OCI-LY7 (cell line): ENCODE measurements at regions not wholly inside any gene's neighbourhood (a gene's known extent, or its start where the extent isn't known, plus 50 kb on each side); places are given as distances from the start of the nearest gene placed in this dataset.

Experiments used
- BruUV-seq: library from RNA; stranded (reverse); fragments of 400-500 nt; replicated peaks from 2 replicates; lab custom pipeline; 2021; lab: Mats Ljungman, UMichigan
- CTCF ChIA-PET: fragments of 300-600 bp; sonication (Branson Sonifier 250); formaldehyde crosslinking; loops from one replicate; lab custom pipeline; 2022; ENCODE audit warnings: antibody characterized with exemption; ENCODE audit not compliant: unreplicated experiment; lab: Charles Lee
- POLR2A ChIA-PET: fragments of 300-600 bp; sonication (Branson Sonifier 250); formaldehyde crosslinking; loops from one replicate; lab custom pipeline; 2022; ENCODE audit warnings: antibody characterized with exemption; lab: Charles Lee
- DNase-seq: peaks from one replicate; pipeline ENCODE4 v3.0.0-alpha.2; 2015; ENCODE audit warnings: low spot score
- H2AFZ ChIP-seq: fragments of 200-600 bp; sonication (generic), shearing (Covaris generic); 2 replicates; pipeline ENCODE4 v1.6.1; 2014; ENCODE audit warnings: mild to moderate bottlenecking, antibody characterized with exemption, low read length, moderate library complexity
- H3K27ac ChIP-seq: fragments of 200-600 bp; sonication (generic); 2 replicates; pipeline ENCODE4 v1.5.1; 2014; ENCODE audit warnings: mixed run types, low read depth, mild to moderate bottlenecking, moderate library complexity, low read length, inconsistent platforms; ENCODE audit not compliant: poor library complexity, severe bottlenecking
- H3K36me3 ChIP-seq: fragments of 200-600 bp; sonication (generic); 2 replicates; pipeline ENCODE4 v1.6.1; 2014; ENCODE audit warnings: mild to moderate bottlenecking, antibody characterized with exemption, low read length, moderate library complexity, mixed read lengths; ENCODE audit not compliant: insufficient read depth
- H3K4me1 ChIP-seq: fragments of 200-600 bp; sonication (generic); 2 replicates; pipeline ENCODE4 v1.5.1; 2014; ENCODE audit warnings: mild to moderate bottlenecking, low read length; ENCODE audit not compliant: insufficient read depth, poor library complexity, severe bottlenecking
- H3K4me2 ChIP-seq: fragments of 200-600 bp; sonication (generic); 2 replicates; pipeline ENCODE4 v1.6.1; 2014; ENCODE audit warnings: mild to moderate bottlenecking, low read length
- H3K4me3 ChIP-seq: fragments of 200-600 bp; sonication (generic); 2 replicates; pipeline ENCODE4 v1.5.1; 2014; ENCODE audit warnings: mild to moderate bottlenecking, low read depth, low read length; ENCODE audit not compliant: poor library complexity, severe bottlenecking
- H3K79me2 ChIP-seq: fragments of 200-600 bp; sonication (generic); 2 replicates; pipeline ENCODE4 v1.6.1; 2016; ENCODE audit warnings: low read depth, mild to moderate bottlenecking, low read length, moderate library complexity, mixed read lengths; ENCODE audit not compliant: insufficient read depth
- H3K9me2 ChIP-seq: fragments of 200-600 bp; sonication (generic); 2 replicates; pipeline ENCODE4 v1.6.1; 2016; ENCODE audit warnings: mild to moderate bottlenecking, low read length, mixed read lengths; ENCODE audit not compliant: insufficient read depth
- H3K9me3 ChIP-seq: fragments of 200-600 bp; sonication (generic); 2 replicates; pipeline ENCODE4 v1.6.1; 2014; ENCODE audit warnings: mild to moderate bottlenecking, mixed run types, low read length, mixed read lengths
- H4K20me1 ChIP-seq: fragments of 200-600 bp; sonication (generic); 2 replicates; pipeline ENCODE4 v1.6.1; 2014; ENCODE audit warnings: mild to moderate bottlenecking, antibody characterized with exemption, low read length, moderate library complexity, mixed read lengths; ENCODE audit not compliant: insufficient read depth
- CTCF ChIP-seq: fragments of 200-600 bp; sonication (generic); conservative IDR thresholded peaks from 2 replicates; pipeline ENCODE4 v1.5.1; 2014; ENCODE audit warnings: mild to moderate bottlenecking, antibody characterized with exemption, low read length, moderate library complexity, mixed read lengths
- EZH2phosphoT487 ChIP-seq: fragments of 200-600 bp; sonication (generic); IDR thresholded peaks from 2 replicates; pipeline ENCODE4 v1.6.1; 2018; ENCODE audit warnings: low read depth, borderline replicate concordance, mild to moderate bottlenecking, mixed run types, antibody characterized with exemption, low read length, moderate library complexity, mixed read lengths
- intact Hi-C: fragments of 100-400 bp; cut with micrococcal nuclease; formaldehyde crosslinking; loops from one replicate; pipeline ENCODE4 v1.10.0; 2022; ENCODE audit not compliant: unreplicated experiment

DNA sequence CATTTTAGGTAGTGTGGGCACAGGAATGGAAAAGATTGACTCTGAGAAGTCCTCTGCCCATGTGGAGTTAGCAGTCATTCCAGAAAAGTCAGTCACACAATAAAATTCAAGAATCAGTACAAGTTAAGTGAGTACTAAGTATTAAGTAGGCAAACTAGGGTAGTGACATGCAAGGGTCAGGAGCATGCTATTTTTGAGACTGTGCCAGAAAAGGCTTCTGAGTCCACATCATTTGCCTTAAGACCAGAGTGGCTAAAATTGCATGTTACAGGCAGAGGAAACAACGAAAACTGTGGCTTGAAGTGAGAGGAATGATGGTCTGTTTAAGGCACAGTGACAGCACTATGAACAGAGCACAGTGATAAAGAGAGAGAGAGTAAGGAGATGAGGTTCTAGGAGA lies 108.9 kb downstream of the SLC6A15 start:
- TF ChIP-seq CTCF, result no peak
- no peak for TF ChIP-seq EZH2phosphoT487
- Histone ChIP-seq H3K27ac (no peak overlapping the region), H3K4me3 (no peak overlapping the region), H3K36me3 (no peaks in the 10 kb centered on the region), H3K79me2 (no peaks in the 10 kb centered on the region), H2AFZ (no peak overlapping the region), H3K4me1 (no peaks in the 10 kb centered on the region), H3K9me3 (no peaks in the 10 kb centered on the region), H4K20me1 (no peaks in the 10 kb centered on the region), H3K9me2 (no peaks in the 10 kb centered on the region), H3K4me2 (no peak overlapping the region)
- BruUV-seq, result no TSS peak
- intact Hi-C loops, result no loop called here
- CTCF ChIA-PET, result no interaction called here
- POLR2A ChIA-PET, result interaction anchor here (0.6 kb wide), 1 partner anchor 137 kb away, joined by 3 read pairs; no protein-coding TSS in a partner anchor
- DNase-seq, result no peak

DNA sequence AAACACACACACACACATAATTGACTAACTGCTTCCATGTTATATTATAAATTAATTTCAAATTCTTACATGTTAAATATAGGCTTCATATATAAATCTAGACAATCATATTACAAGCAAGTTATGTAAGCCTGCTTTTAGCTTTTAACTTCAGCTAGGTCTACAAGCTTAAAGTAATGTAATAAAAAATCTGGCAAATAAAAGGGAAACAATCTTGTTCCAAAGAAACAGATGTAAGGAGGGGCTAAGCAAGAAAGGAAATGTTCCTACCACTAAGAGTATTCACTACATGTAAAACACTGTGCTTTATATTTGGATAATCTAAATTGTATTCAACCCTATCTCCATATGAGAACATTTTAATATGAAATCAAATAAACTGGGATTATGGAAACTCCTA lies 110.4 kb downstream of the SLC6A15 start:
- Histone ChIP-seq H3K4me1 (no peaks in the 10 kb centered on the region), H3K4me3 (no peak overlapping the region), H3K79me2 (no peaks in the 10 kb centered on the region), H3K9me3 (no peaks in the 10 kb centered on the region), H3K27ac (no peak overlapping the region), H3K9me2 (no peaks in the 10 kb centered on the region), H3K36me3 (no peaks in the 10 kb centered on the region), H4K20me1 (no peaks in the 10 kb centered on the region), H3K4me2 (no peak overlapping the region), H2AFZ (no peak overlapping the region)
- DNase-seq, result no peak
- intact Hi-C loops, result no loop called here
- BruUV-seq, result no TSS peak
- ChIA-PET CTCF (no interaction called here), POLR2A (interaction anchor here (0.6 kb wide), 1 partner anchor 25 kb away, joined by 3 read pairs; no protein-coding TSS in a partner anchor)
- TF ChIP-seq CTCF (no peak), EZH2phosphoT487 (no peak)

- no peaks in the 10 kb centered on the region for H3K36me3 ChIP-seq
- no peak for DNase-seq
- no peaks in the 10 kb centered on the region for H3K79me2 ChIP-seq
- no peaks in the 10 kb centered on the region for H3K9me2 ChIP-seq
- H3K9me3 ChIP-seq, result no peaks in the 10 kb centered on the region
- H3K4me1 ChIP-seq, result no peaks in the 10 kb centered on the region
- ChIA-PET POLR2A (no interaction called here), CTCF (no interaction called here)
- no peak overlapping the region for H3K27ac ChIP-seq
- BruUV-seq, result no TSS peak
- H4K20me1 ChIP-seq, result no peaks in the 10 kb centered on the region
- no peak overlapping the region for H3K4me3 ChIP-seq
- intact Hi-C loops, result no loop called here
- no peak overlapping the region for H2AFZ ChIP-seq
- no peak overlapping the region for H3K4me2 ChIP-seq
- TF ChIP-seq CTCF, result no peak
- no peak for TF ChIP-seq EZH2phosphoT487
These were observed 118.8 kb downstream of the SLC6A15 start for GRCh38 chr12:84793558-84794367.
